ENCODE measurements at regions not wholly inside any gene's neighbourhood (a gene's known extent, or its start where the extent isn't known, plus 50 kb on each side); places are given as distances from the start of the nearest gene placed in this dataset.

GRCh38 chr16:63690267-63690666, 1431.6 kb downstream of the CDH11 start:
- Mint-ChIP-seq H3K4me3 (no peak overlapping the region), H3K36me3 (ENCODE audit: low read depth) (no peaks in the 10 kb centered on the region), H3K27ac (no peak overlapping the region), H3K4me1 (ENCODE audit: low read depth) (no peaks in the 10 kb centered on the region), H3K9me3 (peaks cover 15% of the 10 kb centered on the region), H3K27me3 (ENCODE audit: insufficient read depth) (no peaks in the 10 kb centered on the region)
- no peak for TF ChIP-seq CTCF (IDR thresholded peaks at IDR 0.05)
- no peak for DNase-seq

- no peaks in the 10 kb centered on the region for H3K36me3 Mint-ChIP-seq (ENCODE audit: low read depth)
- peaks cover 26% of the 10 kb centered on the region for H3K9me3 Mint-ChIP-seq
- no peak overlapping the region for H3K4me3 Mint-ChIP-seq
- no peaks in the 10 kb centered on the region for H3K27me3 Mint-ChIP-seq (ENCODE audit: insufficient read depth)
- no peak overlapping the region for H3K27ac Mint-ChIP-seq
- no peak for DNase-seq
- no peaks in the 10 kb centered on the region for H3K4me1 Mint-ChIP-seq (ENCODE audit: low read depth)
- TF ChIP-seq CTCF (IDR thresholded peaks at IDR 0.05) = no peak
Measured at GRCh38 chr16:63689068-63689467, 1432.8 kb downstream of the CDH11 start.

GRCh38 chr16:63684149-63685101, 1437.4 kb downstream of the CDH11 start:
- Mint-ChIP-seq H3K4me3 (no peak overlapping the region), H3K9me3 (peaks cover 41% of the 10 kb centered on the region), H3K4me1 (ENCODE audit: low read depth) (no peaks in the 10 kb centered on the region), H3K27me3 (ENCODE audit: insufficient read depth) (0 out of 2 replicates have a peak, but pooled peaks cover 1% of the 10 kb centered on the region), H3K27ac (no peak overlapping the region), H3K36me3 (ENCODE audit: low read depth) (no peaks in the 10 kb centered on the region)
- TF ChIP-seq CTCF (IDR thresholded peaks at IDR 0.05) = no peak
- no peak for DNase-seq

GRCh38 chr16:63682844-63683243, 1439.0 kb downstream of the CDH11 start:
- no peaks in the 10 kb centered on the region for H3K4me1 Mint-ChIP-seq (ENCODE audit: low read depth)
- no peak overlapping the region for H3K4me3 Mint-ChIP-seq
- no peaks in the 10 kb centered on the region for H3K36me3 Mint-ChIP-seq (ENCODE audit: low read depth)
- no peak for DNase-seq
- H3K27ac Mint-ChIP-seq = no peak overlapping the region
- 0 out of 2 replicates have a peak, but pooled peaks cover 1% of the 10 kb centered on the region for H3K27me3 Mint-ChIP-seq (ENCODE audit: insufficient read depth)
- peaks cover 45% of the 10 kb centered on the region for H3K9me3 Mint-ChIP-seq
- no peak for TF ChIP-seq CTCF (IDR thresholded peaks at IDR 0.05)

GRCh38 chr16:63672493-63672892, 1449.4 kb downstream of the CDH11 start:
- DNase-seq = no peak
- H3K27ac Mint-ChIP-seq = no peak overlapping the region
- H3K4me3 Mint-ChIP-seq = no peak overlapping the region
- H3K4me1 Mint-ChIP-seq (ENCODE audit: low read depth) = no peaks in the 10 kb centered on the region
- TF ChIP-seq CTCF (IDR thresholded peaks at IDR 0.05) = no peak
- no peaks in the 10 kb centered on the region for H3K27me3 Mint-ChIP-seq (ENCODE audit: insufficient read depth)
- peaks cover 25% of the 10 kb centered on the region for H3K9me3 Mint-ChIP-seq
- no peaks in the 10 kb centered on the region for H3K36me3 Mint-ChIP-seq (ENCODE audit: low read depth)

Data from HFFc6 (cell line).